H9 (cell line): ENCODE measurements at regions not wholly inside any gene's neighbourhood (a gene's known extent, or its start where the extent isn't known, plus 50 kb on each side); places are given as distances from the start of the nearest gene placed in this dataset.

ENCODE experiments used
- DNase-seq: peaks from one replicate; pipeline ENCODE4 v3.0.0-alpha.2; 2017
- H2AFZ ChIP-seq: one replicate; pipeline ENCODE4 v1.6.1; 2013; ENCODE audit warnings: mild to moderate bottlenecking, low read length, control low read depth, moderate library complexity
- H2AK5ac ChIP-seq: 2 replicates; pipeline ENCODE4 v1.6.1; 2013; ENCODE audit warnings: low read length, control low read depth, mixed read lengths; ENCODE audit not compliant: insufficient read length
- H2BK120ac ChIP-seq: one replicate; pipeline ENCODE4 v1.6.1; 2013; ENCODE audit warnings: low read depth, mild to moderate bottlenecking, low read length, control low read depth, inconsistent platforms; ENCODE audit not compliant: poor library complexity, severe bottlenecking
- H2BK12ac ChIP-seq: 2 replicates; pipeline ENCODE4 v1.6.1; 2013; ENCODE audit warnings: low read length, control low read depth, mixed read lengths, low read depth; ENCODE audit not compliant: insufficient read length
- H2BK15ac ChIP-seq: 2 replicates; pipeline ENCODE4 v1.6.1; 2013; ENCODE audit warnings: low read depth, low read length, control low read depth
- H2BK20ac ChIP-seq: one replicate; pipeline ENCODE4 v1.6.1; 2013; ENCODE audit warnings: low read depth, mild to moderate bottlenecking, low read length, control low read depth, inconsistent platforms; ENCODE audit not compliant: poor library complexity, severe bottlenecking
- H2BK5ac ChIP-seq: 2 replicates; pipeline ENCODE4 v1.6.1; 2013; ENCODE audit warnings: low read length, control low read depth, mixed read lengths; ENCODE audit not compliant: insufficient read length
- H3K14ac ChIP-seq: 2 replicates; pipeline ENCODE4 v1.6.1; 2013; ENCODE audit warnings: low read length, control low read depth; ENCODE audit not compliant: insufficient read depth
- H3K18ac ChIP-seq: 2 replicates; pipeline ENCODE4 v1.6.1; 2013; ENCODE audit warnings: low read depth, mild to moderate bottlenecking, mixed read lengths, low read length, control low read depth; ENCODE audit not compliant: insufficient read length
- H3K23ac ChIP-seq: 2 replicates; pipeline ENCODE4 v1.6.1; 2013; ENCODE audit warnings: low read length, control low read depth, mixed read lengths, low read depth; ENCODE audit not compliant: insufficient read length
- H3K23me2 ChIP-seq: 2 replicates; pipeline ENCODE4 v1.6.1; 2013; ENCODE audit warnings: low read depth, mild to moderate bottlenecking, mixed read lengths, low read length, control low read depth; ENCODE audit not compliant: insufficient read length, poor library complexity, severe bottlenecking
- H3K27ac ChIP-seq: 2 replicates; pipeline ENCODE4 v1.5.1; 2013; ENCODE audit warnings: low read length, control low read depth, mixed read lengths, low read depth; ENCODE audit not compliant: insufficient read length
- H3K27me3 ChIP-seq: 2 replicates; pipeline ENCODE4 v1.6.1; 2013; ENCODE audit warnings: low read length, control low read depth, inconsistent platforms; ENCODE audit not compliant: insufficient read depth
- H3K4ac ChIP-seq: 2 replicates; pipeline ENCODE4 v1.6.1; 2013; ENCODE audit warnings: low read depth, mild to moderate bottlenecking, control low read depth, inconsistent platforms, low read length, moderate library complexity
- H3K4me1 ChIP-seq: 2 replicates; pipeline ENCODE4 v1.6.1; 2013; ENCODE audit warnings: low read length, control low read depth, inconsistent platforms; ENCODE audit not compliant: insufficient read depth
- H3K4me2 ChIP-seq: 2 replicates; pipeline ENCODE4 v1.6.1; 2013; ENCODE audit warnings: low read length, control low read depth, mixed read lengths; ENCODE audit not compliant: insufficient read length, insufficient read depth
- H3K56ac ChIP-seq: 2 replicates; pipeline ENCODE4 v1.6.1; 2013; ENCODE audit warnings: low read depth, mild to moderate bottlenecking, mixed read lengths, low read length, control low read depth; ENCODE audit not compliant: insufficient read length
- H3K79me1 ChIP-seq: 2 replicates; pipeline ENCODE4 v1.6.1; 2013; ENCODE audit warnings: low read depth, mild to moderate bottlenecking, moderate library complexity, low read length, control low read depth, inconsistent platforms; ENCODE audit not compliant: insufficient read depth, poor library complexity, severe bottlenecking
- H3K79me2 ChIP-seq: 2 replicates; pipeline ENCODE4 v1.6.1; 2013; ENCODE audit warnings: low read length, control low read depth, inconsistent platforms; ENCODE audit not compliant: insufficient read depth
- H3K9ac ChIP-seq: 2 replicates; pipeline ENCODE4 v1.6.1; 2013; ENCODE audit warnings: low read length, control low read depth, mixed read lengths; ENCODE audit not compliant: insufficient read length; ENCODE audit errors: extremely low read depth
- H3K9me3 ChIP-seq: one replicate; pipeline ENCODE4 v1.6.1; 2013; ENCODE audit warnings: low read depth, low read length, inconsistent platforms; ENCODE audit not compliant: control insufficient read depth
- H3T11ph ChIP-seq: one replicate; pipeline ENCODE4 v1.6.1; 2013; ENCODE audit warnings: mild to moderate bottlenecking, low read length, control low read depth, inconsistent platforms
- H4K20me1 ChIP-seq: one replicate; pipeline ENCODE4 v1.6.1; 2013; ENCODE audit not compliant: control insufficient read depth, insufficient read length, insufficient read depth
- H4K5ac ChIP-seq: 2 replicates; pipeline ENCODE4 v1.6.1; 2013; ENCODE audit warnings: low read depth, mild to moderate bottlenecking, mixed read lengths, low read length, control low read depth; ENCODE audit not compliant: insufficient read length
- H4K8ac ChIP-seq: replicated peaks from 2 replicates; pipeline ENCODE4 v1.6.1; 2013; ENCODE audit warnings: low read length, control low read depth, mixed read lengths, low read depth; ENCODE audit not compliant: insufficient read length
- H4K91ac ChIP-seq: 2 replicates; pipeline ENCODE4 v1.6.1; 2013; ENCODE audit warnings: low read depth, mild to moderate bottlenecking, moderate library complexity, mixed read lengths, low read length, control low read depth; ENCODE audit not compliant: insufficient read length
- H3K27ac Mint-ChIP-seq, 3 experiments: 2 replicates in 2 of 3; 3 replicates in 1 of 3; pipeline ENCODE4 v1.8.0; 2020 to 2021; ENCODE audit warnings: mixed read lengths in 3 of 3, mild to moderate bottlenecking in 1 of 3, moderate library complexity in 1 of 3
- H3K27me3 Mint-ChIP-seq: 2 replicates; pipeline ENCODE4 v1.8.0; 2021; ENCODE audit warnings: low read depth, mild to moderate bottlenecking, moderate library complexity, mixed read lengths
- H3K36me3 Mint-ChIP-seq, 3 experiments: 2 replicates in 2 of 3; 3 replicates in 1 of 3; pipeline ENCODE4 v1.8.0; 2020 to 2021; ENCODE audit warnings: low read depth in 3 of 3, mixed read lengths in 3 of 3; ENCODE audit not compliant: insufficient read depth in 1 of 3
- H3K4me1 Mint-ChIP-seq, 2 experiments: 2 replicates each; pipeline ENCODE4 v1.8.0; 2020; ENCODE audit warnings: mixed read lengths in 2 of 2
- H3K4me3 Mint-ChIP-seq, 2 experiments: 2 replicates in 1 of 2; 3 replicates in 1 of 2; pipeline ENCODE4 v1.8.0; 2020 to 2021; ENCODE audit warnings: mild to moderate bottlenecking in 2 of 2, mixed read lengths in 2 of 2, moderate library complexity in 1 of 2
- H3K9me3 Mint-ChIP-seq, 2 experiments: 2 replicates in 1 of 2; 3 replicates in 1 of 2; pipeline ENCODE4 v1.8.0; 2020; ENCODE audit warnings: mild to moderate bottlenecking in 2 of 2, mixed read lengths in 2 of 2, moderate library complexity in 1 of 2
- WGBS: extraction: QIAGEN DNeasy Blood & Tissue Kit; methylation state at CpG from one replicate; pipeline ENCODE4 v1.1.7; 2013; ENCODE audit warnings: missing lambda C conversion rate, low lambda C conversion rate, mixed read lengths; ENCODE audit not compliant: insufficient read length; ENCODE audit errors: extremely low coverage; 5-methylcytosine and 5-hydroxymethylcytosine counted together
- TF ChIP-seq, protein P1 (sequence below): fragments of 200-600 bp; sonication (generic); conservative IDR thresholded peaks from 3 replicates; pipeline ENCODE4 v1.8.0; 2021; ENCODE audit warnings: antibody characterized with exemption, mild to moderate bottlenecking

DNA sequence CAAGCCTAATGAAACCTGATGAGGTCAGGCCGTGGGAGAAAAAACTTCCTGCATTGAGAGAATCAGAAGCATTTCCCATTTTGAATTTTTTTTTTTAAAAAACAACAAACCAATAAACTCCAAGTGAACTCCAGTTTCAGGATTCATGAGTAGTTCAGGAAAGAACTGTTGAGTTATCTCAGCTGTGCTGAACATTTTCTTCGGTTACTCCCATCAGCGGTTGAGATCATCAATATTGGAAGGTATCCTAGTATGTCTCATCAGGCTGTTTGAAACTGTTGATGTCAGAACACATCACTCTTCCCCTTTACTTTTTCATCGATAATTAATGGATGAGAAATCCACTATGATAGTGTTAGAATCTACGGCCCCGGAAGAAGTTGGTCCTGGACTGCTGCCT is 82.4 kb upstream of the ADGRG2 start:
- Histone ChIP-seq H3K23me2 (no peaks in the 10 kb centered on the region), H3K9me3 (peaks cover 28% of the 10 kb centered on the region), H4K20me1 (no peaks in the 10 kb centered on the region), H2BK20ac (no peak overlapping the region), H3K4me2 (no peak overlapping the region), H4K91ac (no peak overlapping the region), H2BK120ac (no peak overlapping the region), H3K27ac (no peak overlapping the region), H3K9ac (no peak overlapping the region), H3K14ac (no peak overlapping the region), H3T11ph (no peak overlapping the region), H2AFZ (no peak overlapping the region), H4K8ac (no peak overlapping the region), H3K4ac (no peak overlapping the region), H3K56ac (no peak overlapping the region), H3K79me2 (no peaks in the 10 kb centered on the region), H3K18ac (no peak overlapping the region), H3K27me3 (no peaks in the 10 kb centered on the region), H2BK5ac (no peak overlapping the region), H2BK12ac (no peak overlapping the region), H3K23ac (no peak overlapping the region), H3K79me1 (no peaks in the 10 kb centered on the region), H2BK15ac (no peak overlapping the region), H2AK5ac (no peak overlapping the region), H4K5ac (no peak overlapping the region), H3K4me1 (no peaks in the 10 kb centered on the region)
- Mint-ChIP-seq H3K4me3 (no peak overlapping the region), H3K9me3 (peaks cover 71 to 87% of the 10 kb centered on the region in 2 experiments), H3K27me3 (no peaks in the 10 kb centered on the region; the same call in 1 of the 2 replicates), H3K4me1 (no peaks in the 10 kb centered on the region), H3K27ac (no peak overlapping the region), H3K36me3 (peaks cover 0 to 5% (median 3%) of the 10 kb centered on the region in 3 experiments; a peak in 1 of 7 replicates)
- TF ChIP-seq, protein P1, sequence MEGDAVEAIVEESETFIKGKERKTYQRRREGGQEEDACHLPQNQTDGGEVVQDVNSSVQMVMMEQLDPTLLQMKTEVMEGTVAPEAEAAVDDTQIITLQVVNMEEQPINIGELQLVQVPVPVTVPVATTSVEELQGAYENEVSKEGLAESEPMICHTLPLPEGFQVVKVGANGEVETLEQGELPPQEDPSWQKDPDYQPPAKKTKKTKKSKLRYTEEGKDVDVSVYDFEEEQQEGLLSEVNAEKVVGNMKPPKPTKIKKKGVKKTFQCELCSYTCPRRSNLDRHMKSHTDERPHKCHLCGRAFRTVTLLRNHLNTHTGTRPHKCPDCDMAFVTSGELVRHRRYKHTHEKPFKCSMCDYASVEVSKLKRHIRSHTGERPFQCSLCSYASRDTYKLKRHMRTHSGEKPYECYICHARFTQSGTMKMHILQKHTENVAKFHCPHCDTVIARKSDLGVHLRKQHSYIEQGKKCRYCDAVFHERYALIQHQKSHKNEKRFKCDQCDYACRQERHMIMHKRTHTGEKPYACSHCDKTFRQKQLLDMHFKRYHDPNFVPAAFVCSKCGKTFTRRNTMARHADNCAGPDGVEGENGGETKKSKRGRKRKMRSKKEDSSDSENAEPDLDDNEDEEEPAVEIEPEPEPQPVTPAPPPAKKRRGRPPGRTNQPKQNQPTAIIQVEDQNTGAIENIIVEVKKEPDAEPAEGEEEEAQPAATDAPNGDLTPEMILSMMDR, result no peak
- no peak for DNase-seq
- WGBS, result no CpG with 5 or more reads among the region's 6 CpGs
